Prostate gland (tissue), 2 donors: ENCODE measurements at regions not wholly inside any gene's neighbourhood (a gene's known extent, or its start where the extent isn't known, plus 50 kb on each side); places are given as distances from the start of the nearest gene placed in this dataset.

Experiments
- DNase-seq: peaks from one replicate; pipeline ENCODE4 v3.0.0-alpha.2; 2019; ENCODE audit warnings: low spot score
- H3K27ac ChIP-seq, 2 donors: fragments of 200-600 bp; sonication (generic); 2 replicates each; pipeline ENCODE4 v1.5.1; 2017 to 2019
- H3K27me3 ChIP-seq: fragments of 200-600 bp; sonication (generic); replicated peaks from 2 replicates; pipeline ENCODE4 v1.5.1; 2019; ENCODE audit not compliant: insufficient read depth
- H3K36me3 ChIP-seq, 2 donors: fragments of 200-600 bp; sonication (generic); 1 replicate in 1 of 2; 2 replicates in 1 of 2; pipeline versions ENCODE4 v1.5.1 to v1.8.1; 2017 to 2019
- H3K4me1 ChIP-seq: fragments of 200-600 bp; sonication (generic); replicated peaks from 2 replicates; pipeline ENCODE4 v1.5.1; 2019
- H3K4me3 ChIP-seq, 2 donors: fragments of 200-600 bp; sonication (generic); 2 replicates each; pipeline ENCODE4 v1.5.1; 2017 to 2019
- H3K9me3 ChIP-seq: fragments of 200-600 bp; sonication (generic); 2 replicates; pipeline ENCODE4 v1.5.1; 2017
- CTCF ChIP-seq, 4 experiments: fragments of 200-600 bp in 2 of 4; fragments of 450-650 bp in 2 of 4; sonication (generic) in 2 of 4; IDR thresholded peaks; 1 replicate in 3 of 4; 2 replicates in 1 of 4; pipeline ENCODE4 v1.5.1; 2016 to 2019; ENCODE audit warnings: antibody characterized with exemption in 4 of 4, mild to moderate bottlenecking in 2 of 4, moderate library complexity in 2 of 4
- POLR2A ChIP-seq: fragments of 450-650 bp; IDR thresholded peaks from one replicate; pipeline ENCODE4 v1.6.1; 2016; ENCODE audit warnings: antibody characterized with exemption, mild to moderate bottlenecking
- POLR2AphosphoS5 ChIP-seq: sonication (generic); formaldehyde crosslinking; IDR thresholded peaks from one replicate; pipeline ENCODE4 v1.6.1; 2017; ENCODE audit warnings: antibody characterized with exemption
- WGBS: methylation state at CpG from one replicate; pipeline ENCODE4 v1.1.5; 2018; 5-methylcytosine and 5-hydroxymethylcytosine counted together
- intact Hi-C: fragments of 100-400 bp; cut with DNase I; formaldehyde crosslinking; loops from one replicate; pipeline ENCODE4 v1.14.2; 2022

GRCh38 chr5:62167561-62168057, 138.4 kb upstream of the KIF2A start:
- H3K4me3 ChIP-seq = no peak overlapping the region
- no peak for TF ChIP-seq CTCF (IDR thresholded peaks at IDR 0.05)
- no peak for TF ChIP-seq POLR2AphosphoS5
- H3K27me3 ChIP-seq = peaks cover 4% of the 10 kb centered on the region
- H3K4me1 ChIP-seq = no peaks in the 10 kb centered on the region
- WGBS = 65% methylated on average over 3 of the region's 3 CpGs
- no peaks in the 10 kb centered on the region for H3K9me3 ChIP-seq
- H3K36me3 ChIP-seq = no peaks in the 10 kb centered on the region
- intact Hi-C loops = no loop called here
- no peak for DNase-seq
- no peak overlapping the region for H3K27ac ChIP-seq

- H3K27me3 ChIP-seq = peaks cover 4% of the 10 kb centered on the region
- no peak overlapping the region for H3K4me3 ChIP-seq
- H3K4me1 ChIP-seq = no peaks in the 10 kb centered on the region
- H3K36me3 ChIP-seq = no peaks in the 10 kb centered on the region
- H3K9me3 ChIP-seq = no peaks in the 10 kb centered on the region
- TF ChIP-seq POLR2A (no peak), CTCF (IDR thresholded peaks at IDR 0.05) (no peak), POLR2AphosphoS5 (no peak)
- no peak for DNase-seq
- H3K27ac ChIP-seq = no peak overlapping the region
- intact Hi-C loops = no loop called here
- WGBS = 77% methylated on average over 7 of the region's 7 CpGs
These were observed 137.3 kb upstream of the KIF2A start for GRCh38 chr5:62168506-62169281.

GRCh38 chr5:62178258-62178657, 127.7 kb upstream of the KIF2A start:
- intact Hi-C loops = no loop called here
- H3K9me3 ChIP-seq = no peaks in the 10 kb centered on the region
- DNase-seq = no peak
- no peaks in the 10 kb centered on the region for H3K36me3 ChIP-seq
- no peak overlapping the region for H3K4me3 ChIP-seq
- H3K4me1 ChIP-seq = no peaks in the 10 kb centered on the region
- no peaks in the 10 kb centered on the region for H3K27me3 ChIP-seq
- WGBS = 86% methylated on average over 5 of the region's 5 CpGs
- no peak overlapping the region for H3K27ac ChIP-seq
- TF ChIP-seq POLR2AphosphoS5 = no peak
- TF ChIP-seq POLR2A = no peak
- no peak for TF ChIP-seq CTCF (IDR thresholded peaks at IDR 0.05)

- no peaks in the 10 kb centered on the region for H3K4me1 ChIP-seq
- H3K36me3 ChIP-seq = no peaks in the 10 kb centered on the region
- no peak for DNase-seq
- H3K27me3 ChIP-seq = no peaks in the 10 kb centered on the region
- no peaks in the 10 kb centered on the region for H3K9me3 ChIP-seq
- intact Hi-C loops = no loop called here
- H3K27ac ChIP-seq = no peak overlapping the region
- TF ChIP-seq CTCF (IDR thresholded peaks at IDR 0.05) (no peak), POLR2AphosphoS5 (no peak), POLR2A (no peak)
- no peak overlapping the region for H3K4me3 ChIP-seq
- 91% methylated on average over 1 of the region's 1 CpG for WGBS
These were observed 123.2 kb upstream of the KIF2A start for GRCh38 chr5:62182802-62183201.

- no peak for TF ChIP-seq CTCF (IDR thresholded peaks at IDR 0.05)
- no peak for TF ChIP-seq POLR2A
- no peak for TF ChIP-seq POLR2AphosphoS5
- no peak overlapping the region for H3K4me3 ChIP-seq
- no peak overlapping the region for H3K27ac ChIP-seq
- 95% methylated on average over 1 of the region's 1 CpG for WGBS
- no peaks in the 10 kb centered on the region for H3K9me3 ChIP-seq
- H3K36me3 ChIP-seq = no peaks in the 10 kb centered on the region
- no peaks in the 10 kb centered on the region for H3K4me1 ChIP-seq
- intact Hi-C loops = no loop called here
- no peaks in the 10 kb centered on the region for H3K27me3 ChIP-seq
- DNase-seq = no peak
These were observed 122.3 kb upstream of the KIF2A start for GRCh38 chr5:62183727-62184126.
